Keratinocyte (primary cell): ENCODE measurements at regions not wholly inside any gene's neighbourhood (a gene's known extent, or its start where the extent isn't known, plus 50 kb on each side); places are given as distances from the start of the nearest gene placed in this dataset.

Source experiments
- CTCF ChIP-seq, 3 experiments: IDR thresholded peaks in 1 of 3; conservative IDR thresholded peaks in 1 of 3; optimal IDR thresholded peaks in 1 of 3; 2 replicates in 2 of 3; 3 replicates in 1 of 3; pipeline versions ENCODE3 to v1.5.1; 2011; ENCODE audit warnings: low read length in 3 of 3, mild to moderate bottlenecking in 3 of 3, moderate library complexity in 2 of 3, control low read depth in 1 of 3, inconsistent platforms in 1 of 3; ENCODE audit not compliant: insufficient read depth in 2 of 3; ENCODE audit errors: extremely low read depth in 1 of 3
- EZH2 ChIP-seq: IDR thresholded peaks from one replicate; pipeline ENCODE4 v1.6.1; 2012; ENCODE audit warnings: inconsistent platforms, mild to moderate bottlenecking, low read length, moderate library complexity

- no peak for TF ChIP-seq CTCF (optimal IDR thresholded peaks at IDR 0.05 in 1 of 3, IDR thresholded peaks at IDR 0.05 in 1 of 3, conservative IDR thresholded peaks at IDR 0.05 in 1 of 3; ENCODE audit: extremely low read depth in 1 of 3, insufficient read depth in 2 of 3, low read length in 3 of 3)
- TF ChIP-seq EZH2, result no peak
Measured at GRCh38 chr12:91772411-91772810, 373.2 kb downstream of the BTG1 start.
